Panc1 (cell line): ENCODE measurements at regions not wholly inside any gene's neighbourhood (a gene's known extent, or its start where the extent isn't known, plus 50 kb on each side); places are given as distances from the start of the nearest gene placed in this dataset.

Experiments used
- ATAC-seq: fragments of 200-7000 bp; cut with Tn5 transposase; 2 replicates; pipeline ENCODE4 v1.9.1; 2020; ENCODE audit warnings: mild to moderate bottlenecking, moderate library complexity
- BruUV-seq: library from RNA; stranded (reverse); fragments of 400-500 nt; replicated peaks from 2 replicates; lab custom pipeline; 2021; lab: Mats Ljungman, UMichigan
- CTCF ChIA-PET: fragments of 300-600 bp; sonication (Branson Sonifier 250); formaldehyde crosslinking; loops from one replicate; lab custom pipeline; 2022; ENCODE audit warnings: antibody characterized with exemption; lab: Charles Lee
- POLR2A ChIA-PET: fragments of 300-600 bp; sonication (Branson Sonifier 250); formaldehyde crosslinking; loops from one replicate; lab custom pipeline; 2022; ENCODE audit warnings: antibody characterized with exemption; lab: Charles Lee
- DNase-seq: peaks from one replicate; pipeline ENCODE4 v3.0.0-alpha.2; 2010; ENCODE audit warnings: low read depth, low spot score
- H3K27ac ChIP-seq: 2 replicates; pipeline ENCODE4 v1.5.1; 2011; ENCODE audit warnings: mild to moderate bottlenecking, low read length, inconsistent platforms
- H3K27me3 ChIP-seq: fragments of 200-500 bp; sonication (Bioruptor generic); 2 replicates; pipeline ENCODE4 v1.6.0; 2014; ENCODE audit warnings: low read length, inconsistent platforms; ENCODE audit not compliant: control insufficient read depth, insufficient read depth
- H3K36me3 ChIP-seq: fragments of 200-500 bp; sonication (Bioruptor generic); 2 replicates; pipeline ENCODE4 v1.5.1; 2014; ENCODE audit warnings: inconsistent platforms, mild to moderate bottlenecking, low read length, moderate library complexity; ENCODE audit not compliant: control insufficient read depth, insufficient read depth
- H3K4me1 ChIP-seq: 2 replicates; pipeline ENCODE4 v1.5.1; 2011; ENCODE audit warnings: inconsistent platforms, mild to moderate bottlenecking, low read length, moderate library complexity; ENCODE audit not compliant: control insufficient read depth, insufficient read depth
- H3K4me3 ChIP-seq, 2 experiments: 2 replicates each; pipeline ENCODE4 v1.5.1; 2011 to 2012; ENCODE audit warnings: low read depth in 2 of 2, low read length in 2 of 2, mild to moderate bottlenecking in 2 of 2, inconsistent platforms in 1 of 2, moderate library complexity in 1 of 2
- H3K9me3 ChIP-seq: fragments of 200-500 bp; sonication (Bioruptor generic); 2 replicates; pipeline ENCODE4 v1.5.1; 2014; ENCODE audit warnings: low read depth, mild to moderate bottlenecking, inconsistent platforms, low read length, moderate library complexity; ENCODE audit not compliant: control insufficient read depth, insufficient read depth
- CTCF ChIP-seq: fragments of 450-650 bp; IDR thresholded peaks from 2 replicates; pipeline ENCODE4 v1.5.1; 2017; ENCODE audit warnings: mild to moderate bottlenecking
- POLR2AphosphoS5 ChIP-seq: IDR thresholded peaks from 2 replicates; pipeline ENCODE4 v1.6.1; 2012; ENCODE audit warnings: mild to moderate bottlenecking, low read depth, low read length, moderate library complexity
- REST ChIP-seq, 2 experiments: IDR thresholded peaks; 2 replicates each; pipeline ENCODE4 v1.6.1; 2011 to 2012; ENCODE audit warnings: low read depth in 2 of 2, control low read depth in 1 of 2, low read length in 1 of 2, mild to moderate bottlenecking in 1 of 2, moderate library complexity in 1 of 2; ENCODE audit not compliant: insufficient read depth in 1 of 2
- SIN3A ChIP-seq: IDR thresholded peaks from 2 replicates; pipeline ENCODE4 v1.6.1; 2012; ENCODE audit warnings: low read depth, mild to moderate bottlenecking, low read length, moderate library complexity, borderline replicate concordance; ENCODE audit not compliant: insufficient read depth
- TCF7L2 ChIP-seq: IDR thresholded peaks from 2 replicates; pipeline ENCODE4 v1.6.1; 2011; ENCODE audit warnings: mild to moderate bottlenecking, low read depth, low read length, inconsistent platforms
- in situ Hi-C: cut with HindIII; loops from 2 replicates; pipeline ENCODE4 v1.10.0; 2016; ENCODE audit warnings: low sequenced_read_pairs, low pct_unique_long_range_greater_than_20kb
- intact Hi-C: fragments of 100-400 bp; cut with micrococcal nuclease; formaldehyde crosslinking; loops from one replicate; pipeline ENCODE4 v1.10.0; 2022; ENCODE audit not compliant: unreplicated experiment

- ChIA-PET CTCF (no interaction called here), POLR2A (no interaction called here)
- no peaks in the 10 kb centered on the region for H3K4me1 ChIP-seq
- H3K36me3 ChIP-seq = no peaks in the 10 kb centered on the region
- no peak overlapping the region for H3K27ac ChIP-seq
- H3K4me3 ChIP-seq = no peak overlapping the region
- in situ Hi-C loops (no loop called here), intact Hi-C loops (loop anchor here (10.0 kb wide), 1 partner anchor 317 kb away; no protein-coding TSS in a partner anchor)
- no peaks in the 10 kb centered on the region for H3K27me3 ChIP-seq
- no peaks in the 10 kb centered on the region for H3K9me3 ChIP-seq
- no peak for TF ChIP-seq CTCF
- no peak for TF ChIP-seq POLR2AphosphoS5
- TF ChIP-seq SIN3A = no peak
- TF ChIP-seq REST (IDR thresholded peaks at IDR 0.05; ENCODE audit: insufficient read depth in 1 of 2, low read depth in 2 of 2, low read length in 1 of 2) = no peak
- no peak for TF ChIP-seq TCF7L2
- ATAC-seq (no peak), DNase-seq (no peak)
- BruUV-seq = no TSS peak
Measured at GRCh38 chr7:115357703-115357999, 435.8 kb downstream of the MDFIC start.

GRCh38 chr7:115356999-115357702 lies 435.3 kb downstream of the MDFIC start:
- Histone ChIP-seq H3K27ac (no peak overlapping the region), H3K9me3 (no peaks in the 10 kb centered on the region), H3K4me3 (no peak overlapping the region), H3K27me3 (no peaks in the 10 kb centered on the region), H3K36me3 (no peaks in the 10 kb centered on the region), H3K4me1 (no peaks in the 10 kb centered on the region)
- no TSS peak for BruUV-seq
- DNase-seq (no peak), ATAC-seq (no peak)
- CTCF ChIA-PET = no interaction called here
- intact Hi-C loops (loop anchor here (10.0 kb wide), 1 partner anchor 318 kb away; no protein-coding TSS in a partner anchor), in situ Hi-C loops (no loop called here)
- TF ChIP-seq SIN3A (no peak), TCF7L2 (no peak), CTCF (no peak), REST (IDR thresholded peaks at IDR 0.05; ENCODE audit: insufficient read depth in 1 of 2, low read depth in 2 of 2, low read length in 1 of 2) (no peak), POLR2AphosphoS5 (no peak)
- POLR2A ChIA-PET = no interaction called here
